T-cell (primary cell): ENCODE measurements at regions not wholly inside any gene's neighbourhood (a gene's known extent, or its start where the extent isn't known, plus 50 kb on each side); places are given as distances from the start of the nearest gene placed in this dataset.

Experiments
- ATAC-seq, 4 experiments: fragments of 200-7000 bp in 3 of 4; fragments of 150-1000 bp in 1 of 4; cut with Tn5 transposase; replicated peaks in 1 of 4; 1 replicate in 3 of 4; 2 replicates in 1 of 4; pipeline ENCODE4 v1.10.0; 2021; ENCODE audit warnings: moderate library complexity in 3 of 4, mild to moderate bottlenecking in 2 of 4, moderate number of reproducible peaks in 1 of 4
- CTCF ChIA-PET, 2 donors: fragments of 300-600 bp; sonication (Branson Sonifier 250); formaldehyde crosslinking; loops; one replicate each; lab custom pipeline; 2022; ENCODE audit warnings: antibody characterized with exemption in 2 of 2; lab: Charles Lee
- POLR2A ChIA-PET, 2 donors: fragments of 300-600 bp; sonication (Branson Sonifier 250); formaldehyde crosslinking; loops; one replicate each; lab custom pipeline; 2022; ENCODE audit warnings: antibody characterized with exemption in 2 of 2; lab: Charles Lee
- DNase-seq, 35 experiments: peaks; one replicate each; pipeline versions ENCODE4 v3.0.0 to v3.0.0-alpha.2; 2013 to 2023
- H3K27ac ChIP-seq: one replicate; pipeline ENCODE4 v1.5.1; 2013; ENCODE audit warnings: low read length
- H3K27me3 ChIP-seq, 2 experiments: replicated peaks in 1 of 2; 1 replicate in 1 of 2; 2 replicates in 1 of 2; pipeline versions ENCODE4 v1.6.1 to v1.7.0; 2013; ENCODE audit warnings: low read length in 1 of 2, mixed read lengths in 1 of 2; ENCODE audit not compliant: control insufficient read depth in 2 of 2, insufficient read depth in 2 of 2; ENCODE audit errors: extremely low read depth in 1 of 2
- H3K36me3 ChIP-seq, 2 donors: 1 replicate in 1 of 2; 2 replicates in 1 of 2; pipeline versions ENCODE4 v1.6.1 to v1.7.0; 2013; ENCODE audit warnings: low read length in 1 of 2; ENCODE audit not compliant: control insufficient read depth in 2 of 2, insufficient read depth in 1 of 2; ENCODE audit errors: extremely low read depth in 1 of 2
- H3K4me1 ChIP-seq, 2 experiments: 1 replicate in 1 of 2; 2 replicates in 1 of 2; pipeline versions ENCODE4 v1.6.1 to v1.7.0; 2013; ENCODE audit warnings: low read length in 2 of 2, mixed read lengths in 1 of 2; ENCODE audit not compliant: insufficient read depth in 2 of 2, control insufficient read depth in 1 of 2; ENCODE audit errors: extremely low read depth in 1 of 2
- H3K4me3 ChIP-seq, 2 donors: 1 replicate in 1 of 2; 2 replicates in 1 of 2; pipeline versions ENCODE4 v1.5.1 to v1.7.0; 2013; ENCODE audit warnings: mild to moderate bottlenecking in 2 of 2, low read length in 1 of 2, moderate library complexity in 1 of 2; ENCODE audit not compliant: control insufficient read depth in 1 of 2; ENCODE audit errors: extremely low read depth in 1 of 2
- H3K9me3 ChIP-seq: 2 replicates; pipeline ENCODE4 v1.7.0; 2013
- H3K27ac Mint-ChIP-seq, 2 donors: one replicate each; pipeline ENCODE4 v1.8.0; 2020 to 2021; ENCODE audit warnings: mild to moderate bottlenecking in 2 of 2, mixed read lengths in 2 of 2
- H3K27me3 Mint-ChIP-seq, 2 donors: one replicate each; pipeline ENCODE4 v1.8.0; 2021 to 2022; ENCODE audit warnings: mixed read lengths in 2 of 2
- H3K36me3 Mint-ChIP-seq: one replicate; pipeline ENCODE4 v1.8.0; 2021; ENCODE audit warnings: mixed read lengths
- H3K4me1 Mint-ChIP-seq, 3 donors: one replicate each; pipeline ENCODE4 v1.8.0; 2020 to 2022; ENCODE audit warnings: mixed read lengths in 3 of 3, mild to moderate bottlenecking in 1 of 3
- H3K4me3 Mint-ChIP-seq, 3 donors: one replicate each; pipeline ENCODE4 v1.8.0; 2020 to 2022; ENCODE audit warnings: mild to moderate bottlenecking in 3 of 3, mixed read lengths in 3 of 3, moderate library complexity in 3 of 3
- H3K9me3 Mint-ChIP-seq, 3 donors: one replicate each; pipeline ENCODE4 v1.8.0; 2020 to 2022; ENCODE audit warnings: mixed read lengths in 3 of 3
- WGBS: methylation state at CpG from one replicate; pipeline ENCODE4 v1.1.5; 2013; ENCODE audit warnings: missing lambda C conversion rate; ENCODE audit not compliant: insufficient coverage; 5-methylcytosine and 5-hydroxymethylcytosine counted together

DNA sequence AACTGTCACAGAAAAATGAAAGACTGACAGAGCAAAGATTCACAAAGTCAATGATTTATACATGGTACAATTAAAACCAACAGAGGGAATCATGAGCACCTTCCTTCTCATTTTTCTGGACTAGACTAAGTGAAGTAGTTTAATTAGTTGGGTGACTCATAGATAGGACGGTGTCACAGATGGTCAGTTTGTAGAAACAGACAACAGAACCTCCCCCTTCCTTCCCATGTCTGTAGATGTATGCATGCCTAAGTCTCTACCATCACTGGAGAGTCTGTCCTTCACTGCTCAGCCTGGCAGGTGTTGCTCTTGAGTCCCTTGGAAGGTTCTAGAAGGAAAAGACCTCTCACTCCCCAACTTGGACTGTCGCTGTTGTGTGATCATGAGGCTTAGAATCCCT lies 75.4 kb upstream of the EEF1E1 start:
- H3K27ac ChIP-seq = no peak overlapping the region
- H3K9me3 Mint-ChIP-seq = peaks cover 0 to 6% (median 0%) of the 10 kb centered on the region in 3 donors
- no peaks in the 10 kb centered on the region for H3K4me1 ChIP-seq
- H3K4me3 Mint-ChIP-seq = no peak overlapping the region
- ATAC-seq = no peak
- H3K27ac Mint-ChIP-seq = no peak overlapping the region
- H3K36me3 Mint-ChIP-seq = no peaks in the 10 kb centered on the region
- H3K27me3 Mint-ChIP-seq = peaks cover 7 to 30% of the 10 kb centered on the region in 2 donors
- CTCF ChIA-PET = no interaction called here
- no peak overlapping the region for H3K4me3 ChIP-seq
- H3K4me1 Mint-ChIP-seq = no peaks in the 10 kb centered on the region
- no peak for DNase-seq
- H3K27me3 ChIP-seq = peaks cover 0 to 5% of the 10 kb centered on the region in 2 experiments
- no peaks in the 10 kb centered on the region for H3K36me3 ChIP-seq
- H3K9me3 ChIP-seq = no peaks in the 10 kb centered on the region
- POLR2A ChIA-PET = no interaction called here
- no CpG with 5 or more reads among the region's 2 CpGs for WGBS

DNA sequence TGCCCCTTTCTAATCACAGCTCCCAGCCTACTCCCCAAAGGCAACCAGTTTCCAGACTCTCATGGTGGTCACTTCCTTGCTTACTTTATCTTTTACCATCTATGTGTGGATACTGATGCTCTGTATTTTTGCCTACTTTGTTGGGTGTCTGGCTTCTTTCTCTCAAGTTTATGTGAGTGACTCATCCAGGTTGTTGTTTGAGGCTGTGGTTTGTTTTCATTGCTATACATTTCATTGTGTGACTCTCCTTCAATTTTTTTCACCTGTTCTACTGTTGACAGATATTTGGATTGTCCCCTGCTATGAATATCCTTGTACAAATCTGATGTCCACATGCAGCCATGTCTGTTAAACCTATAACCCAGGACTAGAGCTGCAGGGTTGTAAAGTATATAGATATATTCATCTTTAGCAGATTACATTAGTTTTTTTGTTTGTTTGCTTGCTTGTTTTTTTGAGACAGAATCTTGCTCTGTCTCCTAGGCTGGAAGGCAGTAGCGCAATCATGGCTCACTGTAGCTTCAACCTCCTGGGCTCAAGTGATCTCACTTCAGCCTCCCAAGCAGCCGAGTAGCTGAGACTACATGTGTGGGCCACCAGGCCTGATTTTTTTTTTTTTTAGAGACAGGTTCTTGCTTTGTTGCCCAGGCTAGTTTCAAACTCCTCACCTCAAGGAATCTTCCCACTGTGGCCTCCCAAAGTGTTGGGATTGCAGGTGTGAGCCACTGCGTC lies 72.9 kb upstream of the EEF1E1 start:
- Histone ChIP-seq H3K36me3 (no peaks in the 10 kb centered on the region), H3K27ac (no peak overlapping the region), H3K9me3 (no peaks in the 10 kb centered on the region), H3K4me3 (no peak overlapping the region), H3K27me3 (peaks cover 0 to under 1% of the 10 kb centered on the region in 2 experiments), H3K4me1 (no peaks in the 10 kb centered on the region)
- ChIA-PET CTCF (no interaction called here), POLR2A (no interaction called here)
- H3K36me3 Mint-ChIP-seq = no peaks in the 10 kb centered on the region
- WGBS = 92% methylated on average over 2 of the region's 3 CpGs
- H3K9me3 Mint-ChIP-seq = peaks cover 0 to 6% (median 0%) of the 10 kb centered on the region in 3 donors
- peaks cover 7 to 23% of the 10 kb centered on the region in 2 donors for H3K27me3 Mint-ChIP-seq
- DNase-seq (no peak), ATAC-seq (no peak)
- no peaks in the 10 kb centered on the region for H3K4me1 Mint-ChIP-seq
- H3K27ac Mint-ChIP-seq = no peak overlapping the region
- H3K4me3 Mint-ChIP-seq = no peak overlapping the region

DNA sequence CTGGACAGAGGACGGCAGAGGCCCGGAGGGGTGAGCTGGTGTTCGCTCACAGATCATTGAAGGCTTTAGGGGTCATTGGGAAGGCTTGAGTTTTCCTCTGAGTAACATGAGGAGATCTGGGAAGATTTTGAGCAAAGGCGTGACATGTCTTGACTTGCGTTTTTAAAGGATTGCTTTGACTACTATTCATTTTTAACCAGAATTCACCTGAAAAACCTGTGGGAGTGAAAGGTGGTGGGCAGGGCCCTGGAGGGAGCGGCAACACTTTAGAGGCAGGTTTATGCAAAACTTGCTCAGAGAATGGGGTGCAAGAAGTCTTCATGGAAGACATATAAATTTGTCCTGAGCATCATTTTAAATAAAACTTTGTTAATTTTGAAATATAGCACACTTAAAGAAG lies 72.2 kb upstream of the EEF1E1 start:
- ChIA-PET POLR2A (no interaction called here), CTCF (no interaction called here)
- Histone ChIP-seq H3K4me1 (no peaks in the 10 kb centered on the region), H3K9me3 (no peaks in the 10 kb centered on the region), H3K36me3 (no peaks in the 10 kb centered on the region), H3K27me3 (no peaks in the 10 kb centered on the region), H3K4me3 (no peak overlapping the region), H3K27ac (no peak overlapping the region)
- 100% methylated on average over 1 of the region's 6 CpGs for WGBS
- peaks cover 7 to 27% of the 10 kb centered on the region in 2 donors for H3K27me3 Mint-ChIP-seq
- H3K27ac Mint-ChIP-seq = no peak overlapping the region
- H3K4me1 Mint-ChIP-seq = no peaks in the 10 kb centered on the region
- no peak for DNase-seq
- no peak for ATAC-seq
- no peaks in the 10 kb centered on the region for H3K36me3 Mint-ChIP-seq
- H3K4me3 Mint-ChIP-seq = no peak overlapping the region
- H3K9me3 Mint-ChIP-seq = peaks cover 0 to 6% (median 0%) of the 10 kb centered on the region in 3 donors

DNA sequence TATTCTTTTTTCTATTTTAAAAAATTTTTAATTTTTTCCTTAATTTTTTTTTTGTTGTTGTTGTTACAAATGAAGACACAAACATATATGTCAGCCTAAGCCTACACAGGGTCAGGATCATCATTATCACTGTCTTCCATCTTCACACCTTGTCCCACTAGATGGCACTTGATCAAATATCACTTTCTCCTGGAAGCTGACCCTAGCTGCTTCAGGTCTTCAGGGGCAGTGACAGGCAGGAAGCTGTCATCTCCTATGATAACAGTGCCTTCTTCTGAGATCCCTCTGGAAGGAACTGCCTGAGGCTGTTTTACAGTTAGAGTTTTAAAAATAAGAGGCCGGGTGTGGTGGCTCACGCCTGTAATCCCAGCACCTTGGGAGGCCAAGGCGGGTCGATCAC lies 70.2 kb upstream of the EEF1E1 start:
- WGBS = no CpG with 5 or more reads among the region's 4 CpGs
- CTCF ChIA-PET = no interaction called here
- H3K36me3 ChIP-seq = no peaks in the 10 kb centered on the region
- no peak overlapping the region for H3K4me3 ChIP-seq
- H3K9me3 Mint-ChIP-seq = peaks cover 0 to 6% (median 0%) of the 10 kb centered on the region in 3 donors
- no peaks in the 10 kb centered on the region for H3K4me1 Mint-ChIP-seq
- H3K36me3 Mint-ChIP-seq = no peaks in the 10 kb centered on the region
- H3K27ac Mint-ChIP-seq = no peak overlapping the region
- DNase-seq = no peak
- POLR2A ChIA-PET = no interaction called here
- H3K27me3 Mint-ChIP-seq = peaks cover 4 to 27% of the 10 kb centered on the region in 2 donors
- no peak overlapping the region for H3K4me3 Mint-ChIP-seq
- H3K4me1 ChIP-seq = no peaks in the 10 kb centered on the region
- no peak overlapping the region for H3K27ac ChIP-seq
- no peaks in the 10 kb centered on the region for H3K9me3 ChIP-seq
- no peak for ATAC-seq
- H3K27me3 ChIP-seq = no peaks in the 10 kb centered on the region

DNA sequence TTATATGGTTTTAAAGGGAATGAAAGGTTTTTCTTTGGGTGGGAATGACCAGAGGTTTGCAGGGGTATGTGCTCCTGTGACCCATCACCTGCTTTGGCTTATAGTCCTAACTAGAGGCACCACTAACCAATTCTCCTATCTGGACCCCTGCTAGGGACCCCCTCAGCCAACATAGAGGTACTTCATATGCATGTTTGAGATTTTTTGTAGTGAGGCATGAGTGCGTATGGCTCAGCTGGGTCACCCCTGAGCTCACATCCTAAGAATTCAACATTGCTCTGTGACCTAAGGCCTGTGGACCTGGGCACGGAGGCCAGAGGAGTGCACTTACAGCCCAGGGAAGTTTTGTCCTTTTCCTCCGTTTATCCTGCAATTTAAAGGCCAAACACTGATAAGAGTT lies 68.4 kb upstream of the EEF1E1 start:
- CTCF ChIA-PET = no interaction called here
- 87% methylated on average over 3 of the region's 3 CpGs for WGBS
- no peak for ATAC-seq

DNA sequence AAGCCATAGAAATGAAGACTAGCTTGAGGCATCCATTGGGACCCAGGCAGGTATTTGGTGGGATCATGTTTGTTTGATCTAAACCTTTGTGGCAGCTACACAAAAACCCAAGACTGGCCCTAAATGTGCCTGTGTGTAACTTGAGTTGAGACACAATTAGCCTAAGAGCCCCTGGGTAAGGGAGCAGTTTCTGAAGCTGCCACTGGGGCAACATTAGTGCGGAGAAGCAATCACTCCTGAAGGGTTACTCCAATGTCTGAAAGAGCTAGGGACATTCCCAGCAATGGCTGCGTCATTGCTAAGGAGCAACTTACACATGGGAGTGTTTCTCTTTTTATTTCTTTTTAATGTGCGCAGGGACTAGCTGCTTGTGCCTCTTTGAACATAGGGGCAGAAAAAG lies 67.9 kb upstream of the EEF1E1 start:
- Mint-ChIP-seq H3K4me3 (no peak overlapping the region), H3K27me3 (peaks cover 0 to 19% of the 10 kb centered on the region in 2 donors), H3K4me1 (no peaks in the 10 kb centered on the region), H3K9me3 (peaks cover 0 to 6% (median 0%) of the 10 kb centered on the region in 3 donors), H3K36me3 (no peaks in the 10 kb centered on the region), H3K27ac (no peak overlapping the region)
- no peaks in the 10 kb centered on the region for H3K36me3 ChIP-seq
- DNase-seq = no peak
- no peak overlapping the region for H3K4me3 ChIP-seq
- 100% methylated on average over 2 of the region's 3 CpGs for WGBS
- no peak overlapping the region for H3K27ac ChIP-seq
- H3K27me3 ChIP-seq = no peaks in the 10 kb centered on the region
- CTCF ChIA-PET = no interaction called here
- ATAC-seq = no peak
- H3K9me3 ChIP-seq = no peaks in the 10 kb centered on the region
- POLR2A ChIA-PET = no interaction called here
- no peaks in the 10 kb centered on the region for H3K4me1 ChIP-seq

More for the DNA sequence above, 68.4 kb upstream of the EEF1E1 start:
- no peak overlapping the region for H3K27ac ChIP-seq
- peaks cover 0 to 22% of the 10 kb centered on the region in 2 donors for H3K27me3 Mint-ChIP-seq
- peaks cover 0 to 6% (median 0%) of the 10 kb centered on the region in 3 donors for H3K9me3 Mint-ChIP-seq
- H3K9me3 ChIP-seq = no peaks in the 10 kb centered on the region
- POLR2A ChIA-PET = no interaction called here
- H3K27ac Mint-ChIP-seq = no peak overlapping the region
- H3K36me3 Mint-ChIP-seq = no peaks in the 10 kb centered on the region
- no peak overlapping the region for H3K4me3 ChIP-seq
- no peaks in the 10 kb centered on the region for H3K4me1 ChIP-seq
- H3K27me3 ChIP-seq = no peaks in the 10 kb centered on the region
- H3K4me1 Mint-ChIP-seq = no peaks in the 10 kb centered on the region
- DNase-seq = no peak
- H3K4me3 Mint-ChIP-seq = no peak overlapping the region
- H3K36me3 ChIP-seq = no peaks in the 10 kb centered on the region
